GM21528 (cell line): ENCODE measurements at regions not wholly inside any gene's neighbourhood (a gene's known extent, or its start where the extent isn't known, plus 50 kb on each side); places are given as distances from the start of the nearest gene placed in this dataset.

ENCODE experiments used
- ATAC-seq: cut with Tn5 transposase; IDR thresholded peaks from one replicate; pipeline ENCODE4 v1.9.1; 2021; ENCODE audit warnings: mild to moderate bottlenecking, moderate library complexity; ENCODE audit not compliant: unreplicated experiment, low FRiP score

DNA sequence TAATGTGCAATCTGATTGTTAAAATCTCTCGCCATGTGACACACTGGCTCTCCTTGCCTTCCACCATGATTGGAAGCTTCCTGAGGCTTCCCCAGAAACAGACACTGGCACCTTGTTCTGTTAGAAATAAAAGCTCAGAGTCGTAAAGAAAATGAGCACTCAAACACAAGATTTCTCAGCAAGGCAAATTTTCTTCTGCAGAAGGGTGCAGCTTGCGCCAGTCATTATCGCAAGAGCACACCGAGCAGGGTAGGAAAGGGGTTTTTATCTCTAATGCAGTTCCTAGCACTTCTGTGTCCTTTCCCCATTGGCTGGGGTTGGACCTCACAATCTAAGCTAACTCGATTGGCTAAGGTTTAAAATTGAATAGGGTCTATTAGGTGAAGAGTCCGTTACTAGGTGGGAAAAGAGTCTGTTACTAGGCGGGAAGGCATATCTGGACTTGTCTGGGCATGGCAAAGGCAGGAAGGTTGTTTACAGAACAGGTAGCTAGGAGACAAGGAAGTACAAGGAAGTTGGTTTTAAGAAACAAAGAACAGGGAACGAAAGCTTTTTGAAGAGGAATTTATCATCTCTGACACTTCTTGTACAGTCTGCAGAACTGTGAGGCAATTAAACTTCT, 62.6 kb upstream of the BICD1 start:
- ATAC-seq = no peak

DNA sequence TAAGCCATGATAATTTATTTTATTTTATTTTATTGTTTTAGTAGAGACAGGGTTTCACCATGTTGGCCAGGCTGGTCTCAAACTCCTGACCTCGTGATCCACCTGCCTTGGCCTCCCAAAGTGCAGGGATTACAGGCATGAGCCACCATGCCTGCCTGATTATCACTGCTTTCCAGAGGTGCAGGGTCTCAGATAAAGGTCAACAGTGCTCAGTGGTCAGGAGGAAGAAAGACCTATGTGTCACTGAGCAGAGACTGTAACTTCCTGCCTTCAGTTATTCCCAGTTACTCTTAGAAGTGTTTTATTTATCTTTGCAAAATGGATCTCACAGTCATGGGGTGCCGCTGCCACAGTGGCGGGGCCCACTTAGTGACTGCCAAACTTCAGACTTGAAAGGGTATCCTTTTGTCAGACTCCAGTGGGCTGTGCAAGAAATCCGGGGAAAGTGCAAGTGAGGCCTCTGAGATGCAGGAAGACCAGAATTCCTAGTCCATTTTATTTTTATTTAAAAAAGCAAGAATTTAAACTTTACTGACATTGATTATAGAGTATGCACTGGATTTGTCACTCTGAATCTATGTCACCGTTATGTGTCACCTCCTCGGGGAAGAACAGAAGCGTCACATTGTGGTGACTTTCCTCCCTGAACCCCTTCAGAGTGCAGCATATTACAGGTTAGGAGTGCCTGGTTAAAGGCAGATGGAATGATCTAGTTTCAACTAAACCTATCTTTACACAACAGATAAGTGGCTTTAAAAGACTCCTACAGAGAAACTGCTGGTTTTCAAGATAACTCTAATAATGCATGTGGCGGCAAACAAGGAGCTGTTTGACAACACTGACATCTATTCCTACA, 59.1 kb upstream of the BICD1 start:
- no peak for ATAC-seq

DNA sequence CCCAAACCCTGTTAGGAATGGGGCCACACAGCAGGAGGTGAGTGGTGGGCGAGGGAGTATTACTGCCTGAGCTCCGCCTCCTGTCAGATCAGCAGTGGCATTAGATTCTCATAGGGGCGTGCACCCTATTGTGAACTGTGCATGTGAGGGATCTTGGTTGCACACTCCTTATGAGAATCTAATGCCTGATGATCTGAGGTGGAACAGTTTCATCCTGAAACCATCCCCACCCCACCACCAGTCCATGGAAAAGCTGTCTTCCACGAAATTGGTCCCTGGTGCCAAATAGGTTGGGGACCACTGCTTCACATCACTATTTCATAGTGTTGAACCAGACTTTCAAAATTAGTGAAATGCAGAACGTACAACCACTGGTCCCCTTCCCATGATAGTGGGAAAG, 57.9 kb upstream of the BICD1 start:
- ATAC-seq = no peak

GRCh38 chr12:32049956-32050355, 56.7 kb upstream of the BICD1 start:
- ATAC-seq = no peak

GRCh38 chr12:32051511-32052211, 55.0 kb upstream of the BICD1 start:
- ATAC-seq = no peak

GRCh38 chr12:32052212-32052713, 54.4 kb upstream of the BICD1 start:
- no peak for ATAC-seq

DNA sequence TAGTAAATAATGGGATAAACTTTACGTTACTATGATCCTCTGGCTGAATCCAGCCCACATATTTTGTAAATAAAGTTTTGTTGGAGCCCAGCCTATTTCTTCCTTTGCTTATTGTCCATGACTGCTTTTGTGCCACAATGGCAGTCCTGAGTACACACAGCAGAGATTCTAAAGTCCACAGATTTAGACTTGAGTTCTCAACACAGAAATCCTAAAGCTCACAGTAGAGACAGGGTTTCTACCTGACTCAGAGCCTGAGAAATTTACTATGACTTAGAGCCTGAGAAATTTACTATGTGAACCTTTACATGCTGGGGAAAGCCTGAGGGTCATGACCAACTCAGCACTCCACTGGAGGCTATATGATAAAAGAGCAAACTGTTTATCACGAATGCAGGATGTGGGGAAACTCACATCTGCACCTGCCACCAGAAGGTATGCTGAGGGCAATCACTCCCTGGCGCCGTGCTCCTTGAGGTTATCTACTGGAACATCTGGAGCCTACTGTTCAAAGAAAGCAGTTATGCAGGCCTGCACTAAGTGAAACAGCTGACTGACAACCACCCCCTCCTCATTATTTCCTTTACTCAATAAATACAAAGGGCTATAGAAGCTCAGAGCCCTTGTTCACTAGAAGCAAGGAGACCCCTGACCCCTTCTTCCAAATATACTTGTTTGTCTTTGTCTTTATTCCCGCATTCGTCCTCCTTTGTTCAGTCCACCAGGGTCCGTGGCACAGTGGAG, 52.6 kb upstream of the BICD1 start:
- no peak for ATAC-seq
